BE2C (cell line): ENCODE measurements at regions not wholly inside any gene's neighbourhood (a gene's known extent, or its start where the extent isn't known, plus 50 kb on each side); places are given as distances from the start of the nearest gene placed in this dataset.
"Not testable (repeated sequence)": the region's sequence is repeated elsewhere in the genome, so short reads cannot be mapped to it uniquely, and the experiment has no call there.

Experiments used
- DNase-seq: peaks from one replicate; pipeline ENCODE4 v3.0.0-alpha.2; 2020
- H3K27me3 ChIP-seq: fragments of 250-450 bp; sonication (Bioruptor Pico); 2 replicates; pipeline ENCODE4 v1.5.1; 2020; ENCODE audit warnings: mild to moderate bottlenecking
- H3K36me3 ChIP-seq: fragments of 250-450 bp; sonication (Bioruptor Pico); 2 replicates; pipeline ENCODE4 v1.5.1; 2020; ENCODE audit warnings: mild to moderate bottlenecking
- H3K4me1 ChIP-seq: fragments of 250-450 bp; sonication (Bioruptor Pico); 2 replicates; pipeline ENCODE4 v1.5.1; 2020
- H3K4me3 ChIP-seq: 2 replicates; pipeline ENCODE4 v1.5.1; 2011; ENCODE audit warnings: low read depth, low read length
- H3K9me3 ChIP-seq: fragments of 250-450 bp; sonication (Bioruptor Pico); 2 replicates; pipeline ENCODE4 v1.5.1; 2020
- TF ChIP-seq, protein P1 (sequence below): IDR thresholded peaks from 2 replicates; pipeline ENCODE4 v1.5.1; 2012; ENCODE audit warnings: mild to moderate bottlenecking, low read depth, low read length

GRCh38 chr3:106359692-106360091 lies 490.9 kb upstream of the CBLB start:
- H3K4me3 ChIP-seq = no peak overlapping the region
- H3K36me3 ChIP-seq = no peaks in the 10 kb centered on the region
- TF ChIP-seq, protein P1, sequence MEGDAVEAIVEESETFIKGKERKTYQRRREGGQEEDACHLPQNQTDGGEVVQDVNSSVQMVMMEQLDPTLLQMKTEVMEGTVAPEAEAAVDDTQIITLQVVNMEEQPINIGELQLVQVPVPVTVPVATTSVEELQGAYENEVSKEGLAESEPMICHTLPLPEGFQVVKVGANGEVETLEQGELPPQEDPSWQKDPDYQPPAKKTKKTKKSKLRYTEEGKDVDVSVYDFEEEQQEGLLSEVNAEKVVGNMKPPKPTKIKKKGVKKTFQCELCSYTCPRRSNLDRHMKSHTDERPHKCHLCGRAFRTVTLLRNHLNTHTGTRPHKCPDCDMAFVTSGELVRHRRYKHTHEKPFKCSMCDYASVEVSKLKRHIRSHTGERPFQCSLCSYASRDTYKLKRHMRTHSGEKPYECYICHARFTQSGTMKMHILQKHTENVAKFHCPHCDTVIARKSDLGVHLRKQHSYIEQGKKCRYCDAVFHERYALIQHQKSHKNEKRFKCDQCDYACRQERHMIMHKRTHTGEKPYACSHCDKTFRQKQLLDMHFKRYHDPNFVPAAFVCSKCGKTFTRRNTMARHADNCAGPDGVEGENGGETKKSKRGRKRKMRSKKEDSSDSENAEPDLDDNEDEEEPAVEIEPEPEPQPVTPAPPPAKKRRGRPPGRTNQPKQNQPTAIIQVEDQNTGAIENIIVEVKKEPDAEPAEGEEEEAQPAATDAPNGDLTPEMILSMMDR = no peak
- H3K9me3 ChIP-seq = no peaks in the 10 kb centered on the region
- no peak for DNase-seq
- H3K27me3 ChIP-seq = no peaks in the 10 kb centered on the region
- H3K4me1 ChIP-seq = no peaks in the 10 kb centered on the region

GRCh38 chr3:106360901-106361300 lies 492.1 kb upstream of the CBLB start:
- not testable (repeated sequence) for H3K9me3 ChIP-seq, H3K4me1 ChIP-seq, H3K27me3 ChIP-seq, H3K4me3 ChIP-seq, DNase-seq, H3K36me3 ChIP-seq

GRCh38 chr3:106364477-106364876 lies 495.7 kb upstream of the CBLB start:
- H3K9me3 ChIP-seq = no peaks in the 10 kb centered on the region
- TF ChIP-seq, protein P1 = no peak
- H3K4me1 ChIP-seq = no peaks in the 10 kb centered on the region; the same call in 1 of the 2 replicates
- no peaks in the 10 kb centered on the region for H3K36me3 ChIP-seq
- no peaks in the 10 kb centered on the region for H3K27me3 ChIP-seq
- H3K4me3 ChIP-seq = no peak overlapping the region
- DNase-seq = no peak

GRCh38 chr3:106365061-106365691 lies 496.4 kb upstream of the CBLB start:
- no peak for DNase-seq
- Histone ChIP-seq H3K9me3 (no peaks in the 10 kb centered on the region), H3K4me3 (no peak overlapping the region), H3K4me1 (no peaks in the 10 kb centered on the region; the same call in 1 of the 2 replicates), H3K27me3 (no peaks in the 10 kb centered on the region), H3K36me3 (no peaks in the 10 kb centered on the region)
- TF ChIP-seq, protein P1 = no peak

DNA sequence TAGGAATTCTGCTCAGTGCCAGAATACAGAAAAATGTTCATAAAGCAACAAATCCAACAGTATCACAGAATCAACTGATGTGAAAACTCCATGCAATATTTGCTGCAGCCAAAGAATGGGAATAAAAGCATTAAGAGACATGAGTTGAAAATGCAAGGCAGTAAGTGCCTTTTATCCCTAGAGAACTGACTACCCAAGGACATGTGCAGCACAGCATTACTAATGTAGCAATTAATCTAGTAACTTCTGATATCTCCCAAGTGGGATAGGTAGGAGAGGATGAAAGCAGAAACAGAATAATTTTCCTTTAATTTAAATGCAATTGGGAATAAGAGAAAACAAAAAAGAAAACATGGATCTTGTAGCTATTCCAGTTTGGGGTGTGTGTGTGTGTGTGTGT lies 497.5 kb upstream of the CBLB start:
- TF ChIP-seq, protein P1 = no peak
- H3K4me1 ChIP-seq = peaks cover 6% of the 10 kb centered on the region
- no peak for DNase-seq
- H3K9me3 ChIP-seq = no peaks in the 10 kb centered on the region
- H3K27me3 ChIP-seq = no peaks in the 10 kb centered on the region
- no peak overlapping the region for H3K4me3 ChIP-seq
- no peaks in the 10 kb centered on the region for H3K36me3 ChIP-seq

DNA sequence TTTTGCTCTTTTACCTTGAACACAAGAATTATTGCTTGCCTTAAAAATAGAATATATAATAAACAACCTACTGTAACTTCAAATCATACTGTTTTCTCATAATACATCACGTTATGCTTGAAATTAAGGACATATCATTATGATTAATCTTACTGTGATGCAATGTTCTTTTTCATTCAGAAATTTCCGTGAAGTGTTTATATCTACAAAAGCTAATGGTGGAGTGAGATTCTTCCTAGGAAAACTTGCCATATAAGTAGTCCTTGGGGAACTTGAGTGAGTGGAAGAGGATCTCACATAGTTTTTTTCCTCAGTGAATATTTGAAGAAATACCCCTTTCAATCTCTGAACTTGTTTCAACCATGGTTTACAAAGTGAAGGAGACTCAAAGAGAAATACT lies 498.7 kb upstream of the CBLB start:
- Histone ChIP-seq H3K27me3 (no peaks in the 10 kb centered on the region), H3K4me3 (no peak overlapping the region), H3K9me3 (no peaks in the 10 kb centered on the region), H3K36me3 (no peaks in the 10 kb centered on the region), H3K4me1 (peaks cover 11% of the 10 kb centered on the region)
- TF ChIP-seq, protein P1 = no peak
- DNase-seq = no peak
